Neural progenitor cell (in vitro differentiated cells): ENCODE measurements at regions not wholly inside any gene's neighbourhood (a gene's known extent, or its start where the extent isn't known, plus 50 kb on each side); places are given as distances from the start of the nearest gene placed in this dataset.
"Not testable (repeated sequence)": the region's sequence is repeated elsewhere in the genome, so short reads cannot be mapped to it uniquely, and the experiment has no call there.

ENCODE experiments used
- CTCF ChIP-seq: fragments of 200-600 bp; sonication (generic); IDR thresholded peaks from 2 replicates; pipeline ENCODE4 v1.5.1; 2017; ENCODE audit warnings: antibody characterized with exemption, mild to moderate bottlenecking
- EZH2 ChIP-seq: fragments of 200-600 bp; sonication (generic); IDR thresholded peaks from 2 replicates; pipeline ENCODE4 v1.6.1; 2017; ENCODE audit warnings: antibody characterized with exemption, mild to moderate bottlenecking, moderate library complexity
- EZH2phosphoT487 ChIP-seq: fragments of 200-600 bp; sonication (generic); IDR thresholded peaks from 2 replicates; pipeline ENCODE4 v1.6.1; 2017; ENCODE audit warnings: antibody characterized with exemption

GRCh38 chr17:15852863-15853262 is 92.1 kb upstream of the ADORA2B start:
- TF ChIP-seq EZH2phosphoT487, CTCF, EZH2: not testable (repeated sequence)
